A549 (cell line): ENCODE measurements at regions not wholly inside any gene's neighbourhood (a gene's known extent, or its start where the extent isn't known, plus 50 kb on each side); places are given as distances from the start of the nearest gene placed in this dataset.

Experiments
- ATAC-seq, 2 experiments: fragments of 200-7000 bp in 1 of 2; fragments of >200 bp in 1 of 2; cut with Nextera tagmentation in 1 of 2; cut with Tn5 transposase in 1 of 2; 3 replicates each; pipeline versions ENCODE4 v1.8.0 to v1.9.1; 2018 to 2020; ENCODE audit warnings: mild to moderate bottlenecking in 1 of 2, moderate library complexity in 1 of 2
- CTCF ChIA-PET: fragments of 300-600 bp; sonication (Branson Sonifier 250); formaldehyde crosslinking; extraction: SDS; loops from one replicate; lab custom pipeline; 2021; ENCODE audit warnings: antibody characterized with exemption, inconsistent platforms; lab: Yijun Ruan, JAX
- POLR2A ChIA-PET: fragments of 350-600 bp; formaldehyde crosslinking; extraction: SDS; loops from one replicate; lab custom pipeline; 2021; ENCODE audit warnings: antibody characterized with exemption, inconsistent platforms; lab: Yijun Ruan, JAX
- DNase-seq, 2 experiments: peaks; one replicate each; pipeline versions ENCODE4 v3.0.0 to v3.0.0-alpha.2; 2011 to 2016; ENCODE audit warnings: low read depth in 1 of 2, low spot score in 1 of 2
- FAIRE-seq: peaks from 2 replicates; lab custom pipeline; 2011; peaks lifted over from hg19 to GRCh38; lab: Jason Lieb, UNC
- H3K27ac ChIP-seq, 2 experiments: fragments of >200 bp; sonication (Bioruptor Twin); formaldehyde crosslinking; 3 replicates each; pipeline ENCODE4 v1.5.1; 2016 to 2017
- H3K4me1 ChIP-seq: fragments of >200 bp; sonication (Bioruptor Twin); formaldehyde crosslinking; 3 replicates; pipeline ENCODE4 v1.6.1; 2016
- H3K4me2 ChIP-seq: fragments of >200 bp; sonication (Bioruptor Twin); formaldehyde crosslinking; 3 replicates; pipeline ENCODE4 v1.6.1; 2016
- H3K4me3 ChIP-seq: fragments of >200 bp; sonication (Bioruptor Twin); formaldehyde crosslinking; 3 replicates; pipeline ENCODE4 v1.5.1; 2016
- H3K9me3 ChIP-seq: fragments of >200 bp; sonication (Bioruptor Twin); formaldehyde crosslinking; 3 replicates; pipeline ENCODE4 v1.6.1; 2016
- CBX2 ChIP-seq: fragments of 200-600 bp; sonication (generic); IDR thresholded peaks from 2 replicates; pipeline ENCODE4 v1.6.1; 2016; ENCODE audit warnings: low read depth, mild to moderate bottlenecking, borderline replicate concordance
- CEBPB ChIP-seq, 2 experiments: fragments of >200 bp in 1 of 2; sonication (Bioruptor Twin) in 1 of 2; formaldehyde crosslinking in 1 of 2; IDR thresholded peaks; 2 replicates each; pipeline ENCODE4 v1.6.1; 2012 to 2016
- CHD2 ChIP-seq: fragments of 150-350 bp; IDR thresholded peaks from 2 replicates; pipeline ENCODE4 v1.6.1; 2014; ENCODE audit warnings: low read length; ENCODE audit not compliant: partially characterized antibody
- CHD4 ChIP-seq: fragments of 200-600 bp; sonication (generic); IDR thresholded peaks from 2 replicates; pipeline ENCODE4 v1.6.1; 2016; ENCODE audit warnings: antibody characterized with exemption, mild to moderate bottlenecking, borderline replicate concordance
- EHF ChIP-seq: fragments of 250-450 bp; sonication (Bioruptor Pico); IDR thresholded peaks from 2 replicates; pipeline ENCODE4 v1.5.0; 2020; ENCODE audit warnings: mild to moderate bottlenecking
- EHMT2 ChIP-seq: fragments of 200-600 bp; sonication (generic); IDR thresholded peaks from 2 replicates; pipeline ENCODE4 v1.6.1; 2016; ENCODE audit warnings: antibody characterized with exemption, low read depth, mild to moderate bottlenecking, moderate library complexity
- ELK1 ChIP-seq: fragments of 150-350 bp; IDR thresholded peaks from 2 replicates; pipeline ENCODE4 v1.6.1; 2014; ENCODE audit warnings: low read depth, mild to moderate bottlenecking, low read length
- EP300 ChIP-seq, 2 experiments: fragments of >200 bp; sonication (Bioruptor Twin); formaldehyde crosslinking; IDR thresholded peaks; 2 replicates in 1 of 2; 3 replicates in 1 of 2; pipeline ENCODE4 v1.6.1; 2016 to 2017
- ESRRA ChIP-seq: fragments of 150-350 bp; IDR thresholded peaks from 2 replicates; pipeline ENCODE4 v1.6.1; 2014; ENCODE audit warnings: mild to moderate bottlenecking, low read length, borderline replicate concordance
- FOSB ChIP-seq: fragments of 250-450 bp; sonication (Bioruptor Pico); IDR thresholded peaks from 2 replicates; pipeline ENCODE4 v1.5.0; 2020; ENCODE audit warnings: mild to moderate bottlenecking, moderate library complexity
- FOSL2 ChIP-seq, 2 experiments: fragments of 450-650 bp in 1 of 2; fragments of >200 bp in 1 of 2; sonication (Bioruptor Twin) in 1 of 2; formaldehyde crosslinking; IDR thresholded peaks; 2 replicates each; pipeline versions ENCODE4 v1.5.0 to v1.6.1; 2016 to 2020; ENCODE audit warnings: mild to moderate bottlenecking in 1 of 2, moderate library complexity in 1 of 2
- HDAC2 ChIP-seq: fragments of 200-600 bp; sonication (generic); IDR thresholded peaks from 2 replicates; pipeline ENCODE4 v1.6.1; 2016
- HES2 ChIP-seq: fragments of >200 bp; sonication (Bioruptor Twin); formaldehyde crosslinking; IDR thresholded peaks from 2 replicates; pipeline ENCODE4 v1.6.1; 2016
- HOXA7 ChIP-seq: fragments of 250-450 bp; sonication (Bioruptor Pico); IDR thresholded peaks from 2 replicates; pipeline ENCODE4 v1.5.0; 2020; ENCODE audit warnings: mild to moderate bottlenecking, moderate library complexity
- HOXB13 ChIP-seq: fragments of 250-450 bp; sonication (Bioruptor Pico); IDR thresholded peaks from 2 replicates; pipeline ENCODE4 v1.5.0; 2020; ENCODE audit warnings: low read depth, mild to moderate bottlenecking, moderate library complexity
- HOXB5 ChIP-seq: fragments of 250-450 bp; sonication (Bioruptor Pico); IDR thresholded peaks from 2 replicates; pipeline ENCODE4 v1.5.0; 2020; ENCODE audit warnings: mild to moderate bottlenecking, moderate library complexity
- KDM1A ChIP-seq: fragments of 200-600 bp; sonication (generic); IDR thresholded peaks from 2 replicates; pipeline ENCODE4 v1.6.1; 2016; ENCODE audit warnings: low read depth, mild to moderate bottlenecking
- MAFK ChIP-seq: fragments of 450-650 bp; IDR thresholded peaks from 2 replicates; pipeline ENCODE4 v1.6.1; 2014; ENCODE audit not compliant: partially characterized antibody
- MYC ChIP-seq: IDR thresholded peaks from 2 replicates; pipeline ENCODE4 v1.6.1; 2012; ENCODE audit warnings: mild to moderate bottlenecking, inconsistent platforms, low read length, improper control_type of control experiment, borderline replicate concordance
- NFE2L2 ChIP-seq: fragments of 150-350 bp; conservative IDR thresholded peaks from 2 replicates; pipeline ENCODE4 v1.6.1; 2014; ENCODE audit warnings: low read length
- NR3C1 ChIP-seq: fragments of >200 bp; sonication (Bioruptor Twin); formaldehyde crosslinking; IDR thresholded peaks from 3 replicates; pipeline ENCODE4 v1.6.1; 2017
- PHF8 ChIP-seq: fragments of 200-600 bp; sonication (generic); IDR thresholded peaks from 2 replicates; pipeline ENCODE4 v1.6.1; 2016; ENCODE audit warnings: low read depth, mild to moderate bottlenecking, antibody characterized with exemption, moderate library complexity, borderline replicate concordance
- RAD21 ChIP-seq, 2 experiments: fragments of >200 bp in 1 of 2; sonication (Bioruptor Twin) in 1 of 2; formaldehyde crosslinking in 1 of 2; IDR thresholded peaks in 1 of 2; conservative IDR thresholded peaks in 1 of 2; 2 replicates in 1 of 2; 3 replicates in 1 of 2; pipeline ENCODE4 v1.6.1; 2012 to 2018; ENCODE audit warnings: inconsistent platforms in 1 of 2
- RNF2 ChIP-seq: fragments of 200-600 bp; sonication (generic); IDR thresholded peaks from 2 replicates; pipeline ENCODE4 v1.6.1; 2016; ENCODE audit warnings: low read depth, mild to moderate bottlenecking, antibody characterized with exemption, moderate library complexity, borderline replicate concordance
- SREBF2 ChIP-seq: fragments of 450-650 bp; IDR thresholded peaks from 2 replicates; pipeline ENCODE4 v1.6.1; 2014; ENCODE audit warnings: mild to moderate bottlenecking, moderate library complexity
- ZC3H11A ChIP-seq: fragments of 450-650 bp; IDR thresholded peaks from 2 replicates; pipeline ENCODE4 v1.6.1; 2014; ENCODE audit warnings: antibody characterized with exemption, mild to moderate bottlenecking
- ZNF302 ChIP-seq: fragments of 250-450 bp; sonication (Bioruptor Pico); IDR thresholded peaks from 2 replicates; pipeline ENCODE4 v1.9.0; 2021; ENCODE audit warnings: inconsistent platforms, mild to moderate bottlenecking, moderate library complexity
- ZSCAN20 ChIP-seq: fragments of 250-450 bp; sonication (Bioruptor Pico); IDR thresholded peaks from 2 replicates; pipeline ENCODE4 v1.8.0; 2022; ENCODE audit warnings: mild to moderate bottlenecking, moderate library complexity
- WGBS: methylation state at CpG from one replicate; pipeline ENCODE4 v1.1.6; 2017; ENCODE audit errors: missing lambda C conversion rate; 5-methylcytosine and 5-hydroxymethylcytosine counted together
- TF ChIP-seq, protein P1 (sequence below): fragments of 450-650 bp; IDR thresholded peaks from 2 replicates; pipeline ENCODE4 v1.6.1; 2014; ENCODE audit warnings: antibody characterized with exemption

DNA sequence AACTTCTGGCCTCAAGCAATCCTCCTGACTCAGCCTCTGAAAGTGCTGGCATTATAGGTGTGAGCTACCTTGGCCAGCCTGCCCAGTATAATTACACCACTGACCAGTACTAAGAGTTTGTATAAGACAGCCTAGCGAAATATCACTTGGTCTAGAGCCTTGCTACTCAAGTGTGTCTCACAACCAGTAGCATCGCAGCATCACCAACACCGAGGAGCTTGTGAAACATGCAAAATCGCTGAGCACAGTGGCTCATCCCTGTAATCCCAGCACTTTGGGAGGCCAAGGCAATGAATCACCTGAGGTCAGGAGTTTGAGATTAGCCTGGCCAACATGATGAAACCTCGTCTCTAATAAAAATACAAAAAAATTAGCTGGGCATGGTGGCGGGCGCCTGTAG is 102.0 kb upstream of the GATB start:
- POLR2A ChIA-PET: no interaction called here
- TF ChIP-seq, protein P1, sequence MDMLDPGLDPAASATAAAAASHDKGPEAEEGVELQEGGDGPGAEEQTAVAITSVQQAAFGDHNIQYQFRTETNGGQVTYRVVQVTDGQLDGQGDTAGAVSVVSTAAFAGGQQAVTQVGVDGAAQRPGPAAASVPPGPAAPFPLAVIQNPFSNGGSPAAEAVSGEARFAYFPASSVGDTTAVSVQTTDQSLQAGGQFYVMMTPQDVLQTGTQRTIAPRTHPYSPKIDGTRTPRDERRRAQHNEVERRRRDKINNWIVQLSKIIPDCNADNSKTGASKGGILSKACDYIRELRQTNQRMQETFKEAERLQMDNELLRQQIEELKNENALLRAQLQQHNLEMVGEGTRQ: peak; percentile 34; the same call in 1 of the 2 replicates
- TF ChIP-seq HOXA7 (CRISPR knock-in tag): no peak
- TF ChIP-seq, all 56 proteins: peak for 1
- H3K4me2 ChIP-seq: no peak overlapping the region
- H3K4me1 ChIP-seq: no peaks in the 10 kb centered on the region
- 37% methylated on average over 5 of the region's 7 CpGs for WGBS
- ATAC-seq (peak; percentile 44 to 71; a peak in 5 of 6 replicates), DNase-seq (peak in 1 of 2 experiments; percentile 42), FAIRE-seq (no peak)
- no peak overlapping the region for H3K4me3 ChIP-seq
- CTCF ChIA-PET: interaction anchor here (1.1 kb wide), 1 partner anchor 13 kb away, joined by 3 read pairs; no protein-coding TSS in a partner anchor
- H3K9me3 ChIP-seq: no peaks in the 10 kb centered on the region
- H3K27ac ChIP-seq: no peak overlapping the region

DNA sequence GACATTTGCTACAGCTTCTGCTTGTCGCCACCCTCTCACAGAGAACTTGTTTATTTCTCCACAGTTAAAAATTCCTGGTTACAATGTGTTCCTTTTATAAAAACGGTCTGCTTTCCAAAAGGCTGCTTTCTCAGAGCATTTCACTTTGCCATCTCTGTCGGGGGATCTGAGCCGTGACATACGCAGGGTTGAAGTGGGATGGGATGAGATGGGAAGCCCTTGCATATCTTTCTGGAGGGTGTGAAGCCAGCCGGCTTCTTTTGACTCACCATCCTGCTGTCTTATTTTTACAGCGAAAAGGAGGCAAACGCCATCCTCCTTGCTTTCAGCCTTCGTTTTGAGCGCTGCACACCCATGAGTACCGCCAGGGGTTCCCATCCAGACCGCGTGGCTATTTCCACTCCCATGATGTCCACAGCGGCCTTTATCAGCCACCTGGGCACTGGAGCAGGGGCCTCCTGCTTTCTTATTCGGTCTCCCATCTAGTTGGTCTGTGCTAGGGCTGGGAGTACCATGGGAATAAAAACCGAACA is 99.8 kb upstream of the GATB start:
- Histone ChIP-seq H3K9me3 (no peaks in the 10 kb centered on the region), H3K4me1 (no peaks in the 10 kb centered on the region), H3K4me3 (no peak overlapping the region), H3K27ac (no peak overlapping the region), H3K4me2 (no peak overlapping the region)
- FAIRE-seq (no peak), DNase-seq (no peak), ATAC-seq (no peak)
- ChIA-PET CTCF (no interaction called here), POLR2A (no interaction called here)
- WGBS: 40% methylated on average over 15 of the region's 16 CpGs
- TF ChIP-seq MYC (no peak), FOSL2 (IDR thresholded peaks at IDR 0.05) (no peak), FOSL2 (CRISPR knock-in tag; IDR thresholded peaks at IDR 0.05) (no peak), PHF8 (no peak), HOXB5 (CRISPR knock-in tag) (no peak), ZSCAN20 (no peak), EHF (no peak), FOSB (no peak), CBX2 (no peak), HOXA7 (CRISPR knock-in tag) (no peak), CHD2 (no peak), HDAC2 (no peak), ZC3H11A (no peak), ELK1 (no peak), RNF2 (no peak), NFE2L2 (no peak), EP300 (IDR thresholded peaks at IDR 0.05) (no peak), ZNF302 (CRISPR knock-in tag) (no peak)

GRCh38 chr4:151859641-151860040 is 98.8 kb upstream of the GATB start:
- Histone ChIP-seq H3K27ac (no peak overlapping the region), H3K4me2 (no peak overlapping the region), H3K4me1 (no peaks in the 10 kb centered on the region), H3K9me3 (no peaks in the 10 kb centered on the region), H3K4me3 (no peak overlapping the region)
- ChIA-PET POLR2A (no interaction called here), CTCF (no interaction called here)
- no peak for DNase-seq
- no peak for FAIRE-seq
- WGBS: 65% methylated on average over 3 of the region's 3 CpGs
- TF ChIP-seq CHD2: no peak
- no peak for TF ChIP-seq NR3C1
- TF ChIP-seq HES2: no peak
- no peak for TF ChIP-seq RAD21 (conservative IDR thresholded peaks at IDR 0.05 in 1 of 2, IDR thresholded peaks at IDR 0.05 in 1 of 2)
- TF ChIP-seq KDM1A: no peak
- no peak for TF ChIP-seq EHMT2
- no peak for TF ChIP-seq ESRRA
- TF ChIP-seq SREBF2: no peak
- no peak for TF ChIP-seq CHD4
- TF ChIP-seq PHF8: no peak
- no peak for TF ChIP-seq RNF2
- TF ChIP-seq CEBPB (IDR thresholded peaks at IDR 0.05): no peak
- no peak for TF ChIP-seq HOXB13 (CRISPR knock-in tag)
- no peak for TF ChIP-seq FOSB
- no peak for TF ChIP-seq MAFK
- no peak for TF ChIP-seq CBX2
- no peak for ATAC-seq
